GM21825 (cell line): ENCODE measurements at regions not wholly inside any gene's neighbourhood (a gene's known extent, or its start where the extent isn't known, plus 50 kb on each side); places are given as distances from the start of the nearest gene placed in this dataset.

Experiments
- ATAC-seq: cut with Tn5 transposase; IDR thresholded peaks from one replicate; pipeline ENCODE4 v1.9.1; 2021; ENCODE audit warnings: mild to moderate bottlenecking, moderate library complexity; ENCODE audit not compliant: unreplicated experiment

DNA sequence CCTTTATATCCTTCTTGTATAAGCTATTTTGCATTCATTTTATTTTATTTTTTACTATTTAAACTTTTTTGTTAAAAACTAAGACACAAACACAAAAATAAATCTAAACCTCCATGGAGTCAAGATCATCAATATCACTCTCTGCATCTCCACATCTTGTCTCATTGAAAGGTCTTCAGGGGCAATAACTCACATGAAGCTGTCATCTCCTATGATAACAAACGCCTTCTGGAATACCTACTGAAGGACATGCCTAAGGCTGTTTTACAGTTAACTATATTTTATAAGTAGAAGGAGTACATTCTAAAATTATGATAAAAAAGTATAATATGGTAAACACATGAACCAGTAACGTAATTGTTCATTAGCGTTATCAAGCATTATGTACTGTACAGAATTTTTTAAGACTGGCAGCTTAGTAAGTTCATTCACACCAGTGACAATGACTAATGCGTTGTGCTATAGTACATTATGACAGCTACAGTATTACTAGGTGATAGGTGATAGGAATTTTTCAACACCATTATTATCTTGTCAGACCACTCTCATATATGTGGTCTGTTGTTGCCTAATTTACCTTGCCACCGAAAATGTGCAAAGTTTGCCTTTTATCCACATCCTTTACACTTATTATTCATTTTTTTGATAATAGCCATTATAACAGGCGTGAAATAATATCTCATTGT is 390.7 kb upstream of the SLITRK1 start:
- ATAC-seq: no peak

DNA sequence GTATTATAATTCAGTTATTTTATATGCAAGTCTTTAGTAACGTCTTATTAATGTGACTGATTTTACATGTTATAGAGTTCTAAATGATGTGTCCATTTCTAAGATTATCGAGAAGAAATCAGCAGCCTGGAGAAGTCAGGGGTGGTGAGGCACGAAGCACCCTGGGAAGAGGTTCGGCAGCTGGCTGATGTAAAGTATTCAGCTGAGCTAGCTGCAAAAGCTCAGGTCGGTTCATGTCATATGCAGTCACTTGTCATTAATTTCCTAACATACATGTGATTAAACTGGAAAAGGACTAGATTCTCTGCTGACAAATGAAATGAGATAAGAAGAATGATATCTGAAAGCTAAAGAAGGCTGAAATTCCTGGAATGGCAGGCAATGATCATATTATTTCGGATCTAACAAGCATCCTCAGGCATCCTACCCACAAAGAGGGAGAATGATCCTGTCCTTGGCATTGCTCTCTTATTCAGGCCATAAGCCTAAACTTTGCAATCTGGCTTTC is 383.0 kb upstream of the SLITRK1 start:
- no peak for ATAC-seq

DNA sequence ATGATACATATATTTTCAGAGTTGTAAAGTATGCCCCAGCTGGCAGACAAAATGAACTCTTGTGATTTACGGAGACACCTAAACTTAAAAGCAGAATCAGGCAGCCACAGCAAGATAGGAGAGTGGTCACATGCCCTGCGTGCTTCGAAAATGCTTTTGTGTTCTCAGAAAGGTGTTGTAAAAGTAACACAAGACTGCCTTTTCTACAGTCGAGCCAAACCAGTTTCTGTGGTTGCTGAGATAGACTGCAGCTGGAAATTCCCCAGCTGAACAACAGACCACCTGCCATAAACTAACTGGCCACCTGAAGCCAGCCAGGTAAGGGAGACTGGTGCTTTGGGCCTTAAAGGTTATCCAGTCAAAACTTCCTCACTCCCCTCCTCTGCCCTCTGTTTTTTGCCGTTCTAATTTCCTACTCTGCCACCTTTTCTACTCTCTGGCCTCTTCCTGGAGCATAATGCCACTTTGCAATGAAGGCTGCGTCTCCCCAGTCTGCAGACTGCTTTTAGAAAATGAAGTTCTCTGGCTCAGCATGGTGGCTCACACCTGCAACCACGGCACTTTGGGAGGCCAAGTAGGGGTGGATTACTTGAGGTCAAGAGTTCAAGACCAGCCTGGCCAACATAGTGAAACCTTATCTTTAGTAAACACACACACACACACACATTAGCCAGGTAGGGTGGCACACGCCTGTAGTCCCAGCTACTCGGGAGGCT is 381.2 kb upstream of the SLITRK1 start:
- ATAC-seq: no peak

DNA sequence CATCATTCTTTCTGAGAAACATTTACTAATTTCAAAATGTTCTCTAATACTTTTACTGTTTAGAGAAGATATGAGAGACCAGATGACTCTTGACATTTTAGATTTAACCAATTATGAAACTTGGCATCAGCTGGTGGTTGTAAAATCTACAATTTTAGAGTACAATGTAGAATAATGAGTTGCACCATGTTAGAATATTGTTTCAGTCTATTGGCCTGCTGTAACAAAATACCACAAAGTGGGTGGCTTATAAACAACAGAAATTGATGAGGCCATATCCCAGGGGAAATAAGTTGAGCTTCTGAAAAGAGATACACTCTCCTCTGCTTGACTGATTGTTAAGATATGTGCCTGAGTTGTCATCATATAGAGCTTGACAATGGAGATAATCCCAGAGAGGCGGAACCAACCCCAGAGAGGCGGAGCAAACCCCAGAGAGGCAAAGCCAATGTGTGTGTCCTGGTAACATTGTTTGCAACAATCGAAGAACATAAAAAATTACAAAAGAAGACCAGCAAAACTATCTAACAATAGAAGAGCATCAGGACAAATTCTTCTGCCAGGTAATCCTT is 373.0 kb upstream of the SLITRK1 start:
- ATAC-seq: no peak

DNA sequence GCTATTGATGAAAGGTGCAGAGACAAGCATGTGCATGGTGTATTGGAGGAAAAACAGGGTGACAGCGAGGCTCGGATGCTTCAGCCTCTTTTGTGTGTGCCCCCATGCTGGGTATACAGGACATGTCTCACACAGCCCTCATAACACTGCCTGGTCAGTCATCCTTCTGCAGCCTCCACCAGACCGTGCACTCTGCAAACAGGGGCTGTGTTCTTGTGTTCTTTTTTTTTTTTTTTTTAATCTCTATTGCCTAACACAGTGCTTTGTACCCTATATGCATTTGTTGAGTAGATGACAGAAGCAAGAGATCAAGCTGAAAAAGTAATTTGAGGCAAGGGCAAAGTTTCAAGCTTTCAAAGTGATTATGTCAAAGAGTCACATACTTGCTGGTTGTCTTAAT is 367.2 kb upstream of the SLITRK1 start:
- no peak for ATAC-seq

DNA sequence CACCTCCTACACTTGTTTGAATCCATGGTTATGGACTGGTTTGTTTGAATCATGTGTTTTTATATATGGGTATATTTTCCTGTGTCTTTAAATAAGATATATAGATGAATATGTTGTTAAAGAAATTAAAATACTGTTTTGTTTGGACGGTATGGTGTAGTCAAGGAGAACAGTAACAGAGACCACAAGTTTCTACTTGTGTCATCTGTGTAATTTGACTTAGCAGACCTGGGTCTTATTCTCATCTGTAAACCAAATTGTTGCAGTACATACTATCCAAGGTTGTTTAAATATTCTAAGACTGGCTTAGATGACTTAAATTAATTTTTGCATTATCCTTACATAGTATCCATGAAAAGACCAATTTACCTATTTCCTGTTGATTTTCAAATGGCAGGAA is 361.1 kb upstream of the SLITRK1 start:
- no peak for ATAC-seq

DNA sequence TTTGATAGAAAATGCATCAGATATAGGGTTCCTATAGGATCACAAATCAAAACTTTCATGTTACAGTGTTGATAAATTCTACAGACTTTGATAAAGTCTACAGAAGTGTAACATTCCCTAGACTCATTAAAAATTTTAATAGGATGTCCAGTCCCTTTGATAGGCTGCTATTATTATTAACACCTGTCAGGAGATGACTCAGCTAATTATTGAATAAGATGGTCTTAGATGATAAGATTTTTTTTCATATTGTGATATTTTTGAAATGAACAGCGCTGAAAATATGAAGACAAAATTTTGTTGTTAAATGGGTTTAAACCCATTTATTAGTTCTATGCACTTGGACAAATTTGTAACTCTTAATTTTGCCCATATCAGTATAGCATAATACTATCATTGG is 356.8 kb upstream of the SLITRK1 start:
- ATAC-seq: no peak

DNA sequence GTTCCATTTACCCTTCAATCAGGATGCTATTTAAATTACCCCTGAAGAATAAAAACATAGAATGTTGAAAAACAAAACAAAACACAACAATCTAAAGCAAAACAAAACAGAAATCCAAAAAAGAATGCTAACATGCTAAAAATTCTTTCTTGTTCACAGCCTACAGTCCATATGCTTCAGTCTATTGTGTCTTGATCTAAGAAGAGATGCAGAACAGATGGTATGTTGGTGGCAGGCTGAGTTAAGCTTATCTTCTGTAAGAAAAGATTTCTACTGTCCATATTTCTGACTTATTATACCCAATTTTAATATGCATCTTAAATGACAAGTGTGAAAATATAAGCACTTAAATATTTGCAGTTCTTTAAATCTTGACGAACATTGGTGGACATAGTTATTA is 356.1 kb upstream of the SLITRK1 start:
- no peak for ATAC-seq

DNA sequence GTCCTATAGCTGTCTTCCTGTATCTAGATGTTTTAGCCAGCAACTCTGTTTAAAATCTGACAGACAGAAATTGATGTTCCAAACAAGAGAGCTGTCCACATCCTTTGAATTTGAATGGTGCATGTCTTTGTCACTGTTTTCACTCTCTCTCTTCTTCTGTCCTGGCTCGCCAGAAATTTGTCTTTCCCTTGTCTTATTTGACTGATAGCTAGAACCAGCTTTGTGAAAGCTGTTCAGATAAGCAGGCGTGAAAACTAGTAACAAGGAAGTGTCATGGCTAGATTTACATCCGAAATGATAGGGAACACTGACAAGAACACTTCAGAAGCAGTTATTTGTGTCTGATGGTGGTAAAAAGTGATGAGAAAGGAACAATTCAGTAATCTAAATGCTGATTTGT is 354.9 kb upstream of the SLITRK1 start:
- ATAC-seq: no peak

DNA sequence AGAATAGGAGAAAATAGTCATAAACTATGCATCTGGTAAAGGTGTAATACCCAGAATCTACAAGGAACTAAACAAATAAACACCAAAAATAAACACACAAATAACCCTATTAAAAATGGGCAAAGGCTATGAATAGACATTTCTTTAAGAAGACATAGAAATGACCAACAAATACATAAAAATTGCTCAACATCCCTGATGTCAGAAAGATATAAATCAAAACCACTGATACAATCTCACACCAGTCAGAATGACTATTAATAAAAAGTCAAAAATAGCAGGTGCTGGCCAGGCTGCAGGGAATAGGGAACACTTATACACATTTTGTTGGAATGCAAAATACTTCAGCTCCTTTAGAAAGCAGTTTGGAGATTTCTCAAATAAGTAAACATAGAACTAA is 352.1 kb upstream of the SLITRK1 start:
- no peak for ATAC-seq

DNA sequence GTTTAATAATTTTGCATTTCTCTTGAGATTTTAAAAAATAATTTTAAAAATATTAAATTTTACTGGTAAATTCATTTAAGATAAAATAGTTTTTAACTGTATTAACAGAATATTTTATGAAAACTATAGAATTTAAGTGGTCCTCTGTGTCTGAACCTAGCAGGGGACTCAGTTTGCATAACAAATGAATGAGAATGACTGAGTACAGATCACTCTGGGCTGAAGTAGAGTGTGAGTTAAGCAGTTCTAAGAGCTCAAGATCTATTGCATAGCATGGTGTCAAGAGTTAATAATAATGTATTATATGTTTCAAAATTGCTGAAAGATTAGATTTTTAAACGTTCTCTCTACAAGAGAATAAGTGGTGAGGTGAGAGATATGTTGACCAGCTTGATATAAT is 348.3 kb upstream of the SLITRK1 start:
- no peak for ATAC-seq

DNA sequence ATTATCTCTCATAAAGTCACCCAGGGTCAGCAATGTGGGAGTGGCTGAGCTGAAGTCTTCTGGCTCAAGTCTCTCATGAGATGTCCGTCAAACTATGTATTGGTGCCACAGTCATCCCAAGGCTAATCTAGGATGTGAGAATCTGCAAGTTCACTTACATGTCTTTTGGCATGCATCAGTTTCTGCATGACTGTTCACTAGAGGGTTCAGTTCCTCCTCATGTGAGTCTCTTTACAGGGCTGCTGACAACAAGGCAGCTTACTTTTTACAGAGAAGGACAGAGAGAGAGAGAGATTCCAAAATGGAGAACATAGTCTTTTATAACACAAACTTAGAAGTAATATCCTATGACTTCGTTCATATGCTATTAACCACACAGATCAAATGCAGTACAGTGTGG is 328.8 kb upstream of the SLITRK1 start:
- ATAC-seq: no peak

DNA sequence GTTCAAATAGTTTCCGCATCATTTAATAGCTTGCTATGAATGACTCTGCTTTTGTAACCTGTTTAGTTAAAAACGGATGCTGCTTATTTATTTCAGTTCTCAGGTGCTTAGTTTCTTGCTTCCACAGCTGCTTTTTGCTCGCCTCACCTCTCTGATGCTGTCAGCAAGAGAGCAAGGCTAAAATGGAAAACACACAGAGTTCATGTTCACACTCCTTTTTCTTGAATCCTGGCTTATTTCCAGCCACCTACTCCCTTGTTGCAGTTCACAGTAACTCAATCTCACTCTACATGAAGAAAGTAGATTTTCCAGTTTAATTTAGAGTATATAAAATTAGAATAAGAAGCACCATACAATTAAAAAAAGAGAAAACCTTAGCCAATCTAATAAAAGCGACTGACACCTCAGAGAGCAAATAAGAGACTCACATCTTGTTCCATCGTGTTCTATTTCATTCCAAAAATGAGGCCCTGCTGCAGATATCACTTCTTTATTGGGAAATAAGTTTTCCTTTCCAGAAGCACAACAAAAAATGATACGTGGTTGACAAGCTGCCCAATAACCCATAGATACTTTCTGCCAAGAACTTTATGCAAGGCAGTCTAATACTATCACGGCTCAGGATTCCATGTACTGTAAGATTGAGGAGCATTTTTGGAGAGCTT is 326.1 kb upstream of the SLITRK1 start:
- no peak for ATAC-seq

DNA sequence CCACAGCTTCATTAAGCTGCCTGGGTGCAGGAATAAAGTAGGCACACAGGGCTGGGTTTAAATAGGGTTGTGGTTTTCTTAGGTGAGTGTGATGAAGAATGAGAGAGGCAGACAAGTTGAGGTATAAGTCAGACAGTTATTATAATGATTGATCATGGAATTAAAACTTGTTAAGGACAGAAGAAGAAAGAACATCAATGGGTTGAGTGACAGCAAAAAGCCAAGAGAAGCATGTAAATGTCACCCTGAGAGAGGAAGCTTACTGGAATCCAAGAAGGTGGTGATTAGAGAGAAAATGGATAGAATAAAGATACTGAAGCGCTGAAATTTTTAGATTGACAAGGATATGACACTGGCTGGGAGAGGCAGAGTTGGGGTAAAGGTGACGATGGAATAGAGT is 325.2 kb upstream of the SLITRK1 start:
- ATAC-seq: no peak

DNA sequence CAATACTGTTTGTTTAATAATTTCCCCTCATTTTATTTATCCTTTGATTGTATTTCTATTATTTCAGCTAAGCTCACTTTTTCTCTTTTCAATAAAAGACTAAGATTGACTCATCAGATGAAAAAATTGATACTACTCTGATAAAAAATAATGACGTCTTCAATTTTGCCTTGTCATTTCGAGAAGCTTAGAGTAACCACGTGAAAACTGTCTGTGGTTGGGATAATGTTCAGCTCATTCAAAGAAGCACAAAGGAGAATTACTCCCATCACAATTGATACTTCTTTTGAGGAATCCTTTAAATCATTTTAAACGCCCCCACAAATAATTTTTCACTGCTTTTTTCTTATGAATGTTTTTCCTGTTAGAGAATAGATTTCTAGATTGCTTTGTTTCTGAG is 318.7 kb upstream of the SLITRK1 start:
- ATAC-seq: no peak

DNA sequence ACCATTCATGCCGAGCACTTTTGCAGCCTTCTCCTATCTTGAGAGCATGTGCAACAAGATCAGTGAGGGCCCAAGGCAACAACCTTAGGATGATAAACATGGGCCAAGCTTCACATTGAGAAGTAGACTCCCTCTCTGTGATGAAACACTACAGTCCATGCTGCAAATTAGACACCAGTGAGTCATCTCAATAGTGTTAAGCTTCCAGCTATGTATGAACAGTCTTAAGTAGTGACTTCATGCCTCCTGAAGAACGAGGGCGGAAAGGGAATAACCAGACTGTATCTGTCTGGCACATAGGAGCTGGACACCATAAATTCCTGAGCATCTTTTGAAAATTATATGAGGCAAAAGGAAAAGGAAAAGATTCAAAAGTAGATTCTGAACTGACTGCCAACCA is 309.9 kb upstream of the SLITRK1 start:
- ATAC-seq: no peak

DNA sequence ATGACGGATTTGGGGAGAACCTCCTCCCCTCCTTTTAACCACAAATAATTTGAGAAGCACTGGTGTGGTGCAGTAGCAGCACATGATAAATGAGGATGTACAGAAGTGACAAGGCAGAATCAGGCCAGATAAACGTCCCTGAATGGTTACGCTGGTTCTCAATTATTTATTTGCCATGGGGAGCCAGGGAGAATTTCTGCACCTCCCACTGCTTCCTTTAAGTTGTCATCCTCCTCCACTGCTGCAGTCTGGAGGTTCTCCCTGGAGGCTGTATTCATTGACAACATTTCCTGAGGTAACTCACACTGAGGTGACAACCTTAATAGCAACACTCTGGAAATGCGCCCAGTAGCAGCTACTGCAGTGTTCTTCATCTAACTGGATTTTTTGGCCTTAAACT is 308.9 kb upstream of the SLITRK1 start:
- ATAC-seq: no peak

DNA sequence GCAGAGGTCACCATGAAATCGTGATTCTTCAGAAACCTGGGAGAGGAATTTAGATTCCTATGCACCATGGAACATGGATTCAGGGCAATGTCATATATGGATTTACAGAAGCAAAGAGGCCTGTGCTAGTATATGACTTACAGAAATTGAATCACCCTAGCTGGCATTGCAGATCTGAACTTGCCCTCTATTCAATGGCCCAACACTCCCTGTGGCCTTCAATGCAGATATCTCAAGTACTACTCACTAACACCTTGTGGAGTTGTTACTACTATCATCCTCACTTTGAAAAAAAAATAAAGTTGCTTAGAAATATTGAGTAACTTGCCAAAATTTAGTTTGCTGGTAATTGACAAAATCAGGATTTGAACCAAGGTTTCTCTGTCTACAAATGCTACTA is 305.4 kb upstream of the SLITRK1 start:
- no peak for ATAC-seq

DNA sequence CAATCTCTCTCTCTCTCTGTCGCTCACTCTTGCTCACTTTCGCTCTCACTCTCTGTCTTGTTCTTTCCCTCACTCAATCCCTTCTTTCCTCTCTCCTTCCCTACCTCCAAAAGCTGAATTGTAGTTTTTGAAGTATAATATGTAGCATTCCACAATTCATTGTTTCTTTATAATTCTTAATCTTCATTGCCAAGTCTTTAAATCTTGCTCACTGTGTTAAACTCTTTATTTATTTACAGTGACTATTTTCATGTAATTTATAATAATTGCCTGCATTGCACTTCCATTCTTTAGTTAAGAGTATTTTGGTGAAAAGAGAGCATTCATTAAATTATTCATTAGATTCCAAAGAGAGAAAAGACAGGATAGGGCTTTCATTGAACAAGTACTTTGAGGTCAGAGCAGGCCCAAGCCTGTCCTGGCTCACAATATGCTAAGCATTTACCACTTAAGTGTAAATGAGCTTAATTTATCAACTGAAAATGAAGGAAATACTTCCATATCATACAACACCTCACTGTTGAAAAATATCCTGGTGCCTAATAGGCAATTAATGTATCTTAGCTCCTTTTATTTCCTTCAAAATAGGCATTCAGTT is 257.4 kb upstream of the SLITRK1 start:
- ATAC-seq: no peak

DNA sequence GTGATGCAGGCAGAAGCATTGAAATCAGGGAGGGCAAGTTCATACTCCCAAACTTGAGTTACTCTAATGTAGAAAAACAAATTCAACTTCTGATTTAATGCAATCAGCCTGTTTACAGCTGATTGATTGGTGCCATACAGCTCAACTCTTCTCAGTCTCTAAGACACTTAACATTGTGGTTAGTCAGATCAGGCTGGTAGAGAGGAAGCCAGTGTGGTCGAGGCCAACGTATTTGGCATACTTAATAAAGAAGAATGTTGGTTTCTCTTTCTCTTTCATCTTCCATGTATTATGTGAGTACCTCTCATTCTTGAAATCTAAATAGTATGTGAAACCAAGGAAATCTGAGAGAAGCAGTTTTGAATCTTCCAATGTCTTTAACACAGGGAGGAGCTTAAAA is 255.0 kb upstream of the SLITRK1 start:
- ATAC-seq: peak; percentile 99

DNA sequence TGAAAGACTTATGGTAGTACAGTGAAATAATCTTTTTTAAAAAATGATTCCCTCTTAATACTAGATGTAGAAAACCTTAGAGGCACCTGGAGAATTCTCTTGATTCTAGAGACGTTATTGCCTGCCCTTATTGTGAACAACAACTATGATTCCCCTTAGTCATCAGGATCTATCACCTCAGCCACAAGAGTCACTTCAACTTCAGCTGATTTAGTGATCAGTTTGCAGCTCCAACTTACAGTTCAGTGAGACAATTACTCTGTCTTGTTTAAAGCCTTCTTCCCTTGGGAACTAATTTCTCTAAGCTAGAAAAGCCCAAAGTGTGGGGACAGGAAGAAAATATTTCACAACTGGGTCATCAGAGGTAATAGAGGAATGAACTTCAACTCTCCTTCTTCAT is 254.3 kb upstream of the SLITRK1 start:
- ATAC-seq: peak; percentile 22
